ENCODE measurements at regions not wholly inside any gene's neighbourhood (a gene's known extent, or its start where the extent isn't known, plus 50 kb on each side); places are given as distances from the start of the nearest gene placed in this dataset.

DNA sequence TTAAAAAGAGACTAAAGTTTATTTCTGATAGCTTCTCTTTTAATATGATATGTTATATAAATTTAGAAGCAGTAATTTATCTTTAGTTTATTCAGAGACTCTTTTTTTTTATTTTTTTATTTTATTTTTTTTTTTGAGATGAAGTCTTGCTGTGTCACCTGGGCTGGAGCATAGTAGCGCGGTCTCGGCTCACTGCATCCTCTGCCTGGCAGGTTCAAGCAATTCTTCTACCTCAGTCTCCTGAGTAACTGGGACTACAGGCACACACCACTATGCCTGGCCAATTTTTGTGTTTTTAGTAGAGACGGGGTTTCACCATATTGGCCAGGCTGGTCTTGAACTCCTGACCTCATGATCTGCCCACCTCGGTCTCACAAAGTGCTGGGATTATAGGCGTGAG, 89.6 kb downstream of the DISP1 start:
- TF ChIP-seq CTCF (IDR thresholded peaks at IDR 0.05) (no peak), ZFX (IDR thresholded peaks at IDR 0.05; ENCODE audit: borderline replicate concordance) (no peak)
